Colonic mucosa (tissue), 4 donors: ENCODE measurements at regions not wholly inside any gene's neighbourhood (a gene's known extent, or its start where the extent isn't known, plus 50 kb on each side); places are given as distances from the start of the nearest gene placed in this dataset.
"Not testable (repeated sequence)": the region's sequence is repeated elsewhere in the genome, so short reads cannot be mapped to it uniquely, and the experiment has no call there.

Experiments used
- DNase-seq: peaks from one replicate; pipeline ENCODE4 v3.0.0-alpha.2; 2020
- H3K27ac ChIP-seq: fragments of 200-600 bp; one replicate; pipeline ENCODE4 v1.8.0; 2021
- H3K27me3 ChIP-seq: fragments of 200-600 bp; one replicate; pipeline ENCODE4 v1.8.0; 2021
- H3K36me3 ChIP-seq: fragments of 200-600 bp; one replicate; pipeline ENCODE4 v1.8.0; 2021
- H3K4me1 ChIP-seq: fragments of 200-600 bp; one replicate; pipeline ENCODE4 v1.8.0; 2021; ENCODE audit warnings: mild to moderate bottlenecking
- H3K4me3 ChIP-seq: fragments of 200-600 bp; one replicate; pipeline ENCODE4 v1.8.0; 2021
- H3K9ac ChIP-seq, 2 donors: one replicate each; pipeline ENCODE4 v1.7.0; 2013; ENCODE audit warnings: control low read depth in 2 of 2, low read depth in 2 of 2, low read length in 2 of 2
- H3K9me3 ChIP-seq: fragments of 200-600 bp; one replicate; pipeline ENCODE4 v1.8.0; 2021
- intact Hi-C: fragments of 100-400 bp; cut with DNase I; formaldehyde crosslinking; loops from one replicate; pipeline ENCODE4 v1.14.1; 2022
- donor health status: healthy.
- donor health status: DM: no; HTN: no; CAD: no.
- donor health status: DM: no; HTN: no; CAD: no.

DNA sequence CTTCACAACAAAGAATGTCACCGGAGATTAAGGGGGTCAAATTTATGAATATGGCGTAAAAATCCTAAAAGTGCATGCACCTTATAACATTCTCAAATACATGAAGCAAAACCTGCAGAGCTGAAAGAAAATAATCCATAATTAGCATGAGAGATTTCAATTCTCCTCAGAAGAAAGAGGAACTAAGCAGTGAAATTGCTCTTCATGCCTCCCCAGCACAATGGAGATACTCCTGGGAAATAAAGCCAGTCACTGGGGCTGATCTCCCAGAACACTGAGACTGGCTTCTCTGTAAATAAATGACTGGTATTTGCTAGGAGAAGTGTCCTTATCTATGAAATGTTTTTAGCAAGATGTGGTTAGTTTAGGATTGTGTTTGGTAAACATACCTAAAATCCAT, 68.1 kb downstream of the GOLGA6L6 start:
- H3K9ac ChIP-seq, H3K4me1 ChIP-seq, H3K36me3 ChIP-seq, H3K27ac ChIP-seq, H3K27me3 ChIP-seq, H3K4me3 ChIP-seq, intact Hi-C loops, DNase-seq, H3K9me3 ChIP-seq: not testable (repeated sequence)

- H3K36me3 ChIP-seq, DNase-seq, H3K4me3 ChIP-seq, H3K9me3 ChIP-seq, H3K4me1 ChIP-seq, H3K27ac ChIP-seq, intact Hi-C loops, H3K9ac ChIP-seq, H3K27me3 ChIP-seq: not testable (repeated sequence)
Measured at GRCh38 chr15:20472983-20473382, 68.6 kb downstream of the GOLGA6L6 start.

DNA sequence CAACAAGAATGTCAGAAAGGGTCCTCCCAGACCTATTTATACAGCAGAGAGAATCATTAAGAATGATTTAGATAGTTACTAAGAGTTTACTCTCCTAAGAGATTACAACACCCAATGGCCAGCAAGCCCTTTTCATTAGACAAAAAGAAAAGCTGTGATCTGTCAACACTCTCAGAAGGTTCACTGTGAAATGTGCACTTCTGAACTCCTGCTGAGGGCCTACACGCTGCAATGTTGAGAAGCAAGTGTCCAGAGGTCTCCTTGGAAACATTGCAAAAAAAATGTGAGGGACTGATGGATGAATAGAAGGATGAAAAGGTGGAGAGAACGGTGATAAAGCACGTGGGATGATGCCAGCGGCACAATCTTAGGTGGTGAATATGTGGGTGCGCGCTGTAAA, 70.8 kb downstream of the GOLGA6L6 start:
- H3K36me3 ChIP-seq, intact Hi-C loops, H3K27ac ChIP-seq, H3K4me3 ChIP-seq, H3K9me3 ChIP-seq, H3K27me3 ChIP-seq, H3K9ac ChIP-seq, H3K4me1 ChIP-seq, DNase-seq: not testable (repeated sequence)

- H3K27me3 ChIP-seq, DNase-seq, H3K27ac ChIP-seq, intact Hi-C loops, H3K9me3 ChIP-seq, H3K4me3 ChIP-seq, H3K36me3 ChIP-seq, H3K9ac ChIP-seq, H3K4me1 ChIP-seq: not testable (repeated sequence)
Measured at GRCh38 chr15:20441138-20441537, 100.5 kb downstream of the GOLGA6L6 start.

GRCh38 chr15:20440390-20440789, 101.2 kb downstream of the GOLGA6L6 start:
- not testable (repeated sequence) for H3K9ac ChIP-seq, H3K27me3 ChIP-seq, DNase-seq

DNA sequence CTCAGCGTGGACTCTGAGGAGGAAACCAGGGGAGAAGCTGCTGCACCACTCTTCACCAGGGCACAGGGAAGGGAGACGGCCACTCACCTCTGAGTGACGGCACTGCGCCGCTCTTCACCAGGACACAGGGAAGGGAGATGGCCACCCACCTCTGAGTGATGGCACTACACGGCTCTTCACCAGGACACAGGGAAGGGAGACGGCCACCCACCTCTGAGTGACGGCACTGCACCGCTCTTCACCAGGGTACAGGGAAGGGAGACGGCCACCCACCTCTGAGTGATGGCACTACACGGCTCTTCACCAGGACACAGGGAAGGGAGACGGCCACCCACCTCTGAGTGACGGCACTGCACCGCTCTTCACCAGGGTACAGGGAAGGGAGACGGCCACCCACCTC, 102.5 kb downstream of the GOLGA6L6 start:
- H3K9me3 ChIP-seq, H3K4me3 ChIP-seq, intact Hi-C loops, H3K27me3 ChIP-seq, H3K4me1 ChIP-seq, H3K9ac ChIP-seq, H3K27ac ChIP-seq, DNase-seq, H3K36me3 ChIP-seq: not testable (repeated sequence)

More at GRCh38 chr15:20440390-20440789, 101.2 kb downstream of the GOLGA6L6 start:
- H3K4me1 ChIP-seq, intact Hi-C loops, H3K36me3 ChIP-seq, H3K9me3 ChIP-seq, H3K27ac ChIP-seq, H3K4me3 ChIP-seq: not testable (repeated sequence)

- H3K4me1 ChIP-seq, intact Hi-C loops, H3K36me3 ChIP-seq, H3K27ac ChIP-seq, H3K9me3 ChIP-seq, DNase-seq, H3K4me3 ChIP-seq, H3K27me3 ChIP-seq, H3K9ac ChIP-seq: not testable (repeated sequence)
Measured at GRCh38 chr15:20438255-20438654, 103.3 kb downstream of the GOLGA6L6 start.

DNA sequence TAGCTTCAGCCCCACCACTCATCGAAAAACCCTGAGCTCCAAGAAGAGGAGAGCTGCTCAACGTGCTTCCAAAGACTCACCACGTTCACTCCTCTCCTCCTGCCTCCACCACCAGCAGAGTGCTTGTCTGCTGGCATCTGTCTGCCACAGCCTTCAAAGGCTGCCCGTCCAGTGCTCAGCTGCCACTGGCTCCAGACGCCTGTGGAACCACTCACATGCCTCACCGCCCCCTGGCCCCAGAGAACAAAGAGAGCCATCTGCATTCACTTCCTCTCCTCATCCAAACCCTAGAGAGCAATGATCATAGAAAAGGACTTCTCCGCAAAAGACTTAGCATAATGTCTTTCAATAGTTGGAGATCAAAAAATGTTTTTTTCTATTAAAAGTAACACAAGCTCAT, 108.1 kb downstream of the GOLGA6L6 start:
- H3K9me3 ChIP-seq, H3K27me3 ChIP-seq, H3K9ac ChIP-seq, DNase-seq, intact Hi-C loops, H3K4me1 ChIP-seq, H3K27ac ChIP-seq, H3K4me3 ChIP-seq, H3K36me3 ChIP-seq: not testable (repeated sequence)

DNA sequence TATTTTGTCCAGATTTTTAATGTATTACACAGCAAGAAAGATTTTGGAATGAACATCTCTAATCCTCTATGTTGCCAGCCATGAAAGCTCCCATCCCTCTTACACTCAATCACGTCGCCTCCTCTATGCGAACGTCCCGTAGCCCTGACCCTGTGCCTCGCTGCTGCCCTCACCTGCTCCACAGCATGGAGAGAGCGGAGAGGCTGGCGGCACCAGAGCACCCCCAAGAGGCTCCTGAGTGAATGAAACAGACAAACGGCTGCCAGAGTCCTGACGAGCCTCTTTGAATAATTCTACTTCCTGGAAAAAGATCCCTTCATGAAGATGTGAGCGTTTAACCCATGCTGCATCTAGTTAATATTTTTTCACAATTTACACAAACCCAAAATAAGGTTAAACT, 111.1 kb downstream of the GOLGA6L6 start:
- H3K9me3 ChIP-seq, H3K27me3 ChIP-seq, H3K36me3 ChIP-seq, H3K4me1 ChIP-seq, DNase-seq, intact Hi-C loops, H3K4me3 ChIP-seq, H3K9ac ChIP-seq, H3K27ac ChIP-seq: not testable (repeated sequence)

GRCh38 chr15:20420710-20421109, 120.9 kb downstream of the GOLGA6L6 start:
- H3K4me1 ChIP-seq, H3K4me3 ChIP-seq, DNase-seq, H3K9ac ChIP-seq, H3K27ac ChIP-seq, H3K27me3 ChIP-seq, H3K36me3 ChIP-seq, intact Hi-C loops, H3K9me3 ChIP-seq: not testable (repeated sequence)

DNA sequence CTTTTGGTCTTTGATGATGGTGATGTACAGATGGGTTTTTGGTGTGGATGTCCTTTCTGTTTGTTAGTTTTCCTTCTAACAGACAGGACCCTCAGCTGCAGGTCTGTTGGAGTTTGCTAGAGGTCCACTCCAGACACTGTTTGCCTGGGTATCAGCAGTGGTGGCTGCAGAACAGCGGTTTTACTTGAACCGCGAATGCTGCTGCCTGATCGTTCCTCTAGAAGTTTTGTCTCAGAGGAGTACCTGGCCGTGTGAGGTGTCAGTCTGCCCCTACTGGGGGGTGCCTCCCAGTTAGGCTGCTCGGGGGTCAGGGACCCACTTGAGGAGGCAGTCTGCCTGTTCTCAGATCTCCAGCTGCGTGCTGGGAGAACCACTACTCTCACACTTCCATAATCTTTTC, 125.0 kb downstream of the GOLGA6L6 start:
- H3K9ac ChIP-seq, intact Hi-C loops, H3K27me3 ChIP-seq, H3K4me1 ChIP-seq, DNase-seq, H3K4me3 ChIP-seq, H3K27ac ChIP-seq, H3K9me3 ChIP-seq, H3K36me3 ChIP-seq: not testable (repeated sequence)

DNA sequence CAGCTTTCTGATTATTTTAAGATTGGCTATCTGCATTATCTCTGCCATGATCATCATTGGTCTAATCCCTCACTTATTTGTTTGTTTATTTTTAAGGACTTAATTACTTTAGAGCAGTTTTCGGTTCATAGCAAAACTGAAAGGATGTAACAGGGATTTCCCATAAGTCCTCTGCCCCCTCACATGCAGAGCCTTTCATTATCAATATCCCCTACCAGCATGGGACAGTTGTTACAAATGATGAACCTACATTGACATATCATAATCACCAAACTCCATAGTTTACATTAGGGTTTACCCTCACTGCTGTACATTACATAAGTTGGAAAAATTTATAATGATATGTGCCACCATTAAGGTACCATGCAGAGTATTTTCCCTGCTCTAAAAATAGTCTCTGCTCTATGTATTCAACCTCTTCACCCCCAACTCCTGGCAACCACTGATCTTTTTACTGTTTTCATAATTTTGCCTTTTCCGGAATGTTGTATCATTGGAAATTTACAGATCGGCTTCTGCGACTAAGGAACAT, 131.9 kb downstream of the GOLGA6L6 start:
- H3K27ac ChIP-seq, H3K9me3 ChIP-seq, H3K4me3 ChIP-seq, H3K36me3 ChIP-seq, intact Hi-C loops, H3K4me1 ChIP-seq, DNase-seq, H3K9ac ChIP-seq, H3K27me3 ChIP-seq: not testable (repeated sequence)
